ENCODE measurements at regions not wholly inside any gene's neighbourhood (a gene's known extent, or its start where the extent isn't known, plus 50 kb on each side); places are given as distances from the start of the nearest gene placed in this dataset.
"Not testable (repeated sequence)": the region's sequence is repeated elsewhere in the genome, so short reads cannot be mapped to it uniquely, and the experiment has no call there.

GRCh38 chr4:186775902-186776301, 52.2 kb upstream of the FAT1 start:
- no peak for DNase-seq (ENCODE audit: low read depth)

DNA sequence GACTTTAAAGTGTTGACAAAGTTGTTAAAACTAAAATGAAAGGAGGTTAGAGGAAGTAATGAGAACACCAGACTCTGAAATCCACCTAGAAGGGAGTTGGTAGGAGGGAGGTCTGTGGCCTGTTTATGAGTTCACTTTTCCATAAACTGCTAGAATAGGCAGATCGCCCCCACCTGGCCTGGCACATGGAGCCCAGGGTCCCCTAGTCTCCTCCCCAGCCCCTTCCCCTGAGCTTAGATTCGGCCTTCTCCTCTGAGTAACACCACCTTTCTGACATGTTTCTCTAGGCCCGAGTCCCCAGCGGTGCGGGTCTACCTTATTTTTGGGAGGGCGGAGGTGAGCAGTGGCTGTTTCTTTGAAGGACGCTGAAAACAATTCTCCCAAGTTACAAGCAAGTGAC, 54.5 kb upstream of the FAT1 start:
- DNase-seq (ENCODE audit: low read depth): no peak

- no peak for DNase-seq (ENCODE audit: low read depth)
These were observed 56.8 kb upstream of the FAT1 start for GRCh38 chr4:186780291-186781031.

GRCh38 chr4:186781032-186781917, 57.6 kb upstream of the FAT1 start:
- DNase-seq (ENCODE audit: low read depth): no peak

DNA sequence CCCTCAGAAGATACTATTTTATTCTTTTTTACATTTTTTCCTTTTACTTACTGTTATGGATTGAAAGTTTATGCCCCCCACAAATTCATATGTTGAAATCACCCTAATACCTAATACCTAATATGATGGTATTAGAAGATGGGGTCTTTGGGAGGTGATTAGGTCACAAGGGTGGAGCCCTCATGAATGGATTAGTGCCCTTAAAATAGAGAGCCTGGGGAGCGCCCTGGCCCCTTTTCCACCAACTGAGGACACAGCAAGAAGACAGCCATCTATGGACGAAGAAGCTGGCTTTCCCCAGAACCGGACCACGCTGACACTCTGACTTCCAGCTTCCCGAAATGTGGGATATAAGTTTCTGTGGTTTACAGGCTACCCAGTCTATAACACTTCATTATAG, 58.6 kb upstream of the FAT1 start:
- DNase-seq (ENCODE audit: low read depth): no peak

DNA sequence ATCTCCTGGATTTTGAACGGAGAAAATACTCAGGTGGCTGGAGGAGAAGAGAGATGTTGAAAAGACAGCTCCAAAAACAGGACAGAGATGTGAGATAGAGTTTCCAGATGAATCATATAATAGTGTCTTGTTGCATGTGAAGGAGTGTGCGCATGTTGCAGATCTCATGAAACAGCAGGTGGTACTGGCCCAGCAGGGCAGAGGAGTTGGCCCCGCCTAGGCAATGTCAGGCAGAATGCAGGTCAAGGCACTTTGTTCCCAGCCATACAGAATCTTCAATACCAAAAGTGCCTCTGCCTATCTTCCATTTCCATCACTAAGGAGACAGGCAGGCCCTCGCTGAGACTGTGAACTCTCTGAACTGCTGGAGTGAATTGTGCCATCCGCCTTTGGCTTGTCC, 63.9 kb upstream of the FAT1 start:
- no peak for DNase-seq (ENCODE audit: low read depth)

DNA sequence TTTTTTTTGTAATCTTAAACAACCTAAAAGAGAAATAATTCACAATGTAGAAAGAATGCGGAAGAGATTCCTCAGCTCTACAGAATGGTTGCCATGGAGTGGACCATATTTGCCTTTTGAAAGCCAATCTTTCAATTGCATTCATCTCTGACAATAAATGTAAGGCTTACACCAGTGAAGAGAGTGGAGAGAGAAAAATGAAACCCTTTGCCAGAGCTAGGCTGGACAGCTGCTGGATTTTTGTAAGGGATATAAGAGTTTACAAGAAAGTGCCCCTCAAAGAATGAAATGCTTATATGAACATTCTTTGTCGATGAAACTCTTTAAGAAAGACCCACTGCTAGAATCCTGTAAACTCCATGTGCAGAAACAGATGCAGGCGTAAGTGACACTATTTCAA, 66.0 kb upstream of the FAT1 start:
- DNase-seq (ENCODE audit: low read depth): peak; percentile 6

- DNase-seq (ENCODE audit: low read depth): no peak
These were observed 67.0 kb upstream of the FAT1 start for GRCh38 chr4:186790630-186791029.

GRCh38 chr4:186792728-186793366, 69.2 kb upstream of the FAT1 start:
- DNase-seq (ENCODE audit: low read depth): peak; percentile 93

- no peak for DNase-seq (ENCODE audit: low read depth)
These were observed 75.4 kb upstream of the FAT1 start for GRCh38 chr4:186798951-186799659.

- no peak for DNase-seq (ENCODE audit: low read depth)
These were observed 81.6 kb upstream of the FAT1 start for GRCh38 chr4:186805020-186805820.

GRCh38 chr4:186805917-186806316, 82.3 kb upstream of the FAT1 start:
- DNase-seq (ENCODE audit: low read depth): not testable (repeated sequence)

DNA sequence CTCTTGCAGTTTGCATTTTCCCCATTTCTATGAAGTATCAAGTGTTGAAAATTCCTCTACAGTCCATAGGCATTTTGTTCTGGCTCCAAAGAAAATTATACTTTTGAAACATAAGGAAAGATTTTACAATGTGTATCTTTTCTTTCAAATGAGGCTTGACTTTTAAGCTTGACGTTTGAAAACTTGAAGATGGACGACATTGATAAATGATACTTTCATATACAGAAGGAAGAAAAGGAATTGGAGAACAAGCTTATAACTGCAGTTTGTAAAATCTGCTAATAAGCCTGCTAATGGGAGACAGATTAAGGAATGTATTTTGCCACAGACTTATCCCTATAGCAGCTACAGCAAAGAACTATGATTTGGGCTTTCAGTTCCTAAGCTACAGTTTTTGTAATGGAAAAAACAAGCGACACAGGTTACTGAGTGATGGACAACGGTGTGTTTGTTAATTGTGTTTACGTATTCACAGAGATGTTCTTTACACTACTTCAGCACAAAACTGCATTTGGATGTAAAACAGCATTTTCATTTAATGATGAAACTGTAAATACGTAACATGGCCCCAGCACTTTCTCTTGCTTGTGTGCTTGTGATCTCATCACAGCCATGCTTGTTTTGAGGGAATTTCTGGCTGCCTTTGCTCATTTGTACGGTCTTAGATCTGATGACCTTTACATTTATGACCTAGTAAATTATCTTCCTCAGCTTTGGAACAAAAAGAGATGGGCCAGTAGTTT, 83.2 kb upstream of the FAT1 start:
- DNase-seq (ENCODE audit: low read depth): no peak

- DNase-seq (ENCODE audit: low read depth): no peak
These were observed 84.4 kb upstream of the FAT1 start for GRCh38 chr4:186807808-186808629.

- DNase-seq (ENCODE audit: low read depth): no peak
These were observed 85.0 kb upstream of the FAT1 start for GRCh38 chr4:186808630-186809018.

- DNase-seq (ENCODE audit: low read depth): no peak
These were observed 85.4 kb upstream of the FAT1 start for GRCh38 chr4:186809070-186809469.

- DNase-seq (ENCODE audit: low read depth): no peak
These were observed 87.0 kb upstream of the FAT1 start for GRCh38 chr4:186810613-186811150.

GRCh38 chr4:186812592-186812991, 88.9 kb upstream of the FAT1 start:
- DNase-seq (ENCODE audit: low read depth): no peak

DNA sequence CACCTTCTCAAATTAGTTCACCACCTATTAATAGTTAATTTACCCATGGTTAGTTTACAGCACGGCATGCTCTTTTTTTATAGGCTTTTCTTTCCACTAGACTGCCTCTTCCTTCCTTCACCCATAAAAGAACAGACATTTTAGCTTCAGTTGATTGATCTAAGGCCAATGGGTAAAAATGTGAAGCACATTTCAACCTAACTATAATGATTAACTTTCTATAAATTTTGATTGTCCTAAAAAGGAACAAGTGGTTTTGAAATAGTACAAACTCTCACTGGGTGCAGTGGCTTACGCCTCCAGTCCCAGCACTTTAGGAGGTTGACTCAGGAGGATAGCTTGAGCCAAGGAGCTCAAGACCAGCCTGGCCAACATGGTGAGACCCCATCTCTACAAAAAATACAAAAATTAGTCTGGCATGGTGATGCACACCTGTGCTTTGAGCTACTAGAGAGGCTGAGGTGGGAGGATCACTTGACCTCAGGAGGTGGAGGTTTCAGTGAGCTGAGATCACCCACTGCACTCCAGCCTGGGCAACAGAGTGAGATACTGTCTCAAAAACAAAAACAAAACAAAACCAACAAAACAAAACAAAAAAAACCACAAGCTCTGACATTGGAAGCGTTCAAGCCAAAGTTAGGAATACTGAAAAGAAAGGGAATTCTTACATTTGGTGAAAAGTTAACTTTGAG, 89.9 kb upstream of the FAT1 start:
- DNase-seq (ENCODE audit: low read depth): no peak
